HepG2 (cell line): ENCODE measurements at regions not wholly inside any gene's neighbourhood (a gene's known extent, or its start where the extent isn't known, plus 50 kb on each side); places are given as distances from the start of the nearest gene placed in this dataset.

Experiments
- ATAC-seq: fragments of 200-7000 bp; cut with Tn5 transposase; 3 replicates; pipeline ENCODE4 v1.9.1; 2020; ENCODE audit warnings: mild to moderate bottlenecking, moderate library complexity
- BruUV-seq: library from RNA; stranded (reverse); fragments of 400-500 nt; replicated peaks from 2 replicates; lab custom pipeline; 2021; lab: Mats Ljungman, UMichigan
- CTCF ChIA-PET: fragments of 300-600 bp; formaldehyde crosslinking; extraction: SDS; loops from one replicate; lab custom pipeline; 2021; ENCODE audit warnings: low total read pairs, inconsistent platforms, low intra/inter-chr PET ratio; lab: Yijun Ruan, JAX
- POLR2A ChIA-PET: fragments of 350-600 bp; sonication (Branson Sonifier 250); formaldehyde crosslinking; loops from one replicate; lab custom pipeline; 2020; ENCODE audit warnings: antibody characterized with exemption, inconsistent platforms; lab: Yijun Ruan, JAX
- DNase-seq: peaks from one replicate; pipeline ENCODE4 v3.0.0-alpha.2; 2015; ENCODE audit warnings: low spot score
- FAIRE-seq: peaks from 3 replicates; lab custom pipeline; 2011; peaks lifted over from hg19 to GRCh38; lab: Jason Lieb, UNC
- H2AFZ ChIP-seq: one replicate; pipeline ENCODE4 v1.6.1; 2011; ENCODE audit warnings: low read length, inconsistent platforms
- H3K27ac ChIP-seq: fragments of 300-600 bp; 3 replicates; pipeline ENCODE4 v1.8.0; 2011; ENCODE audit warnings: mixed run types, mild to moderate bottlenecking, mixed read lengths, low read length, inconsistent platforms; ENCODE audit not compliant: insufficient read depth; ENCODE audit errors: extremely low read length
- H3K27me3 ChIP-seq, 2 experiments: fragments of 200-600 bp in 1 of 2; 2 replicates in 1 of 2; 3 replicates in 1 of 2; pipeline versions ENCODE4 v1.6.0 to v1.8.0; 2011; ENCODE audit warnings: low read length in 2 of 2, mild to moderate bottlenecking in 2 of 2, moderate library complexity in 2 of 2, inconsistent platforms in 1 of 2; ENCODE audit not compliant: insufficient read depth in 2 of 2, control insufficient read depth in 1 of 2
- H3K36me3 ChIP-seq, 2 experiments: fragments of 200-600 bp in 1 of 2; replicated peaks in 1 of 2; 2 replicates in 1 of 2; 3 replicates in 1 of 2; pipeline versions ENCODE4 v1.5.1 to v1.8.0; 2011; ENCODE audit warnings: low read length in 2 of 2, inconsistent platforms in 1 of 2; ENCODE audit not compliant: insufficient read depth in 2 of 2, control insufficient read depth in 1 of 2
- H3K4me1 ChIP-seq: 2 replicates; pipeline ENCODE4 v1.5.1; 2012; ENCODE audit warnings: low read length, inconsistent platforms; ENCODE audit not compliant: insufficient read depth
- H3K4me2 ChIP-seq: 2 replicates; pipeline ENCODE4 v1.6.0; 2011; ENCODE audit warnings: low read depth, low read length, inconsistent platforms
- H3K4me3 ChIP-seq, 3 experiments: fragments of 200-600 bp in 1 of 3; sonication (generic), shearing (Covaris generic) in 1 of 3; replicated peaks in 1 of 3; 2 replicates each; pipeline ENCODE4 v1.5.1; 2011 to 2016; ENCODE audit warnings: low read length in 3 of 3, inconsistent platforms in 2 of 3, low read depth in 2 of 3, mild to moderate bottlenecking in 2 of 3, control low read depth in 1 of 3, mixed read lengths in 1 of 3; ENCODE audit not compliant: insufficient read depth in 1 of 3
- H3K79me2 ChIP-seq: one replicate; pipeline ENCODE4 v1.6.1; 2011; ENCODE audit warnings: low read length, inconsistent platforms; ENCODE audit not compliant: insufficient read depth
- H3K9ac ChIP-seq: 2 replicates; pipeline ENCODE4 v1.6.0; 2011; ENCODE audit warnings: mild to moderate bottlenecking, low read depth, low read length, inconsistent platforms; ENCODE audit not compliant: insufficient read depth
- H3K9me3 ChIP-seq: 2 replicates; pipeline ENCODE4 v1.5.1; 2012; ENCODE audit warnings: mild to moderate bottlenecking, low read length
- H4K20me1 ChIP-seq: 2 replicates; pipeline ENCODE4 v1.6.0; 2011; ENCODE audit warnings: inconsistent platforms, mild to moderate bottlenecking, low read length, moderate library complexity; ENCODE audit not compliant: insufficient read depth
- CBX5 ChIP-seq: sonication (generic); formaldehyde crosslinking; IDR thresholded peaks from 2 replicates; pipeline ENCODE4 v1.4.0; 2020; ENCODE audit warnings: missing genetic modification reagents, borderline replicate concordance
- PLRG1 ChIP-seq: fragments of 450-650 bp; conservative IDR thresholded peaks from 2 replicates; pipeline ENCODE4 v1.6.1; 2016
- TBX3 ChIP-seq: fragments of 450-650 bp; IDR thresholded peaks from 2 replicates; pipeline ENCODE4 v1.6.1; 2017; ENCODE audit warnings: antibody characterized with exemption, mild to moderate bottlenecking, inconsistent platforms, borderline replicate concordance
- TOPORS ChIP-seq: sonication (generic); formaldehyde crosslinking; IDR thresholded peaks from 2 replicates; pipeline ENCODE4 v1.8.0; 2023; ENCODE audit warnings: mild to moderate bottlenecking, missing genetic modification reagents
- ZBTB3 ChIP-seq: sonication (generic); formaldehyde crosslinking; IDR thresholded peaks from 2 replicates; pipeline ENCODE4 v1.4.0; 2020; ENCODE audit warnings: low read depth, mild to moderate bottlenecking, moderate library complexity, missing genetic modification reagents, borderline replicate concordance
- ZNF282 ChIP-seq: fragments of 450-650 bp; IDR thresholded peaks from 2 replicates; pipeline ENCODE4 v1.6.1; 2018; ENCODE audit not compliant: partially characterized antibody
- ZNF660 ChIP-seq: sonication (generic); formaldehyde crosslinking; IDR thresholded peaks from 2 replicates; pipeline ENCODE4 v1.5.1; 2020; ENCODE audit warnings: mild to moderate bottlenecking, low read depth, missing genetic modification reagents, borderline replicate concordance
- ZNF768 ChIP-seq: sonication (generic); formaldehyde crosslinking; IDR thresholded peaks from 2 replicates; pipeline ENCODE4 v1.4.0; 2020; ENCODE audit warnings: missing genetic modification reagents
- WGBS: methylation state at CpG from one replicate; pipeline ENCODE4 v1.1.6; 2017; ENCODE audit warnings: low lambda C conversion rate; 5-methylcytosine and 5-hydroxymethylcytosine counted together
- in situ Hi-C: cut with HindIII; loops from 2 replicates; pipeline ENCODE4 v1.10.0; 2017; ENCODE audit warnings: low pct_unique_long_range_greater_than_20kb; ENCODE audit not compliant: extremely low pct_ligation_motif_present
- intact Hi-C: fragments of 100-400 bp; cut with micrococcal nuclease; formaldehyde crosslinking; loops from one replicate; pipeline ENCODE4 v1.10.0; 2022; ENCODE audit not compliant: unreplicated experiment
- TF ChIP-seq, protein P1 (sequence below): sonication (generic); formaldehyde crosslinking; IDR thresholded peaks from 2 replicates; pipeline ENCODE4 v1.5.1; 2020; ENCODE audit warnings: mild to moderate bottlenecking, moderate library complexity, missing genetic modification reagents
- TF ChIP-seq, protein P2 (sequence below): sonication (generic); formaldehyde crosslinking; IDR thresholded peaks from 2 replicates; pipeline ENCODE4 v1.4.0; 2020; ENCODE audit warnings: mild to moderate bottlenecking, low read depth, missing genetic modification reagents

DNA sequence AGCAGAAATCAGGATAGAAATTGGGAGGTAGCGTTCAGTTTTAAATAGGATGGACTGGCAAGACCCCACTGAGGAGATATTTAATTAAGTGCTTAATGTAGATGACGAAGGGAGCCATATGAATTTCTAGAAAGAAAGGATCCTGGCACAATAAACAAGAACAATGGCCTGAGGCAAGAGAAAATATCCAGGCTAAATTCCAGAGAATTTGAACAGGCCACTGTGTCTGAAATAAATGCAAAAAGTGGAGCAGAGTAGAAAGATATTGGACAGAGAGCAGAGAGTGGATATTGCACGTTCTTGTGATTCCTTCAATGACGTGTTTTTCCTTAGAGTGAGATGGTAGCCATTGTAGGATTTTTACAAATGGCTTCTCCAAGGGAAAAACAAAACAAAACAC, 1504.8 kb downstream of the C4orf33 start:
- no peak overlapping the region for H3K4me3 ChIP-seq
- no peaks in the 10 kb centered on the region for H3K36me3 ChIP-seq
- no peaks in the 10 kb centered on the region for H3K4me1 ChIP-seq
- DNase-seq = no peak
- 0% methylated on average over 4 of the region's 4 CpGs for WGBS
- ATAC-seq = no peak
- intact Hi-C loops (no loop called here), in situ Hi-C loops (no loop called here)
- ChIA-PET CTCF (no interaction called here), POLR2A (no interaction called here)
- no peaks in the 10 kb centered on the region for H4K20me1 ChIP-seq
- FAIRE-seq = no peak
- no TSS peak for BruUV-seq
- H3K9me3 ChIP-seq = no peaks in the 10 kb centered on the region
- H3K4me2 ChIP-seq = no peak overlapping the region
- no peak overlapping the region for H2AFZ ChIP-seq
- H3K27me3 ChIP-seq = no peaks in the 10 kb centered on the region; a peak in 1 of 5 replicates
- H3K79me2 ChIP-seq = no peaks in the 10 kb centered on the region
- no peak overlapping the region for H3K9ac ChIP-seq
- no peak overlapping the region for H3K27ac ChIP-seq
- TF ChIP-seq TBX3 = no peak
- TF ChIP-seq, protein P1, sequence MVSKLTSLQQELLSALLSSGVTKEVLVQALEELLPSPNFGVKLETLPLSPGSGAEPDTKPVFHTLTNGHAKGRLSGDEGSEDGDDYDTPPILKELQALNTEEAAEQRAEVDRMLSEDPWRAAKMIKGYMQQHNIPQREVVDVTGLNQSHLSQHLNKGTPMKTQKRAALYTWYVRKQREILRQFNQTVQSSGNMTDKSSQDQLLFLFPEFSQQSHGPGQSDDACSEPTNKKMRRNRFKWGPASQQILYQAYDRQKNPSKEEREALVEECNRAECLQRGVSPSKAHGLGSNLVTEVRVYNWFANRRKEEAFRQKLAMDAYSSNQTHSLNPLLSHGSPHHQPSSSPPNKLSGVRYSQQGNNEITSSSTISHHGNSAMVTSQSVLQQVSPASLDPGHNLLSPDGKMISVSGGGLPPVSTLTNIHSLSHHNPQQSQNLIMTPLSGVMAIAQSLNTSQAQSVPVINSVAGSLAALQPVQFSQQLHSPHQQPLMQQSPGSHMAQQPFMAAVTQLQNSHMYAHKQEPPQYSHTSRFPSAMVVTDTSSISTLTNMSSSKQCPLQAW (CRISPR knock-in tag) = no peak
- TF ChIP-seq CBX5 = no peak
- TF ChIP-seq PLRG1 = no peak
- no peak for TF ChIP-seq ZNF660 (CRISPR knock-in tag)
- no peak for TF ChIP-seq ZNF768 (CRISPR knock-in tag)
- no peak for TF ChIP-seq TOPORS (CRISPR knock-in tag)
- TF ChIP-seq, protein P2, sequence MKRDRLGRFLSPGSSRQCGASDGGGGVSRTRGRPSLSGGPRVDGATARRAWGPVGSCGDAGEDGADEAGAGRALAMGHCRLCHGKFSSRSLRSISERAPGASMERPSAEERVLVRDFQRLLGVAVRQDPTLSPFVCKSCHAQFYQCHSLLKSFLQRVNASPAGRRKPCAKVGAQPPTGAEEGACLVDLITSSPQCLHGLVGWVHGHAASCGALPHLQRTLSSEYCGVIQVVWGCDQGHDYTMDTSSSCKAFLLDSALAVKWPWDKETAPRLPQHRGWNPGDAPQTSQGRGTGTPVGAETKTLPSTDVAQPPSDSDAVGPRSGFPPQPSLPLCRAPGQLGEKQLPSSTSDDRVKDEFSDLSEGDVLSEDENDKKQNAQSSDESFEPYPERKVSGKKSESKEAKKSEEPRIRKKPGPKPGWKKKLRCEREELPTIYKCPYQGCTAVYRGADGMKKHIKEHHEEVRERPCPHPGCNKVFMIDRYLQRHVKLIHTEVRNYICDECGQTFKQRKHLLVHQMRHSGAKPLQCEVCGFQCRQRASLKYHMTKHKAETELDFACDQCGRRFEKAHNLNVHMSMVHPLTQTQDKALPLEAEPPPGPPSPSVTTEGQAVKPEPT (CRISPR knock-in tag) = no peak
- no peak for TF ChIP-seq ZBTB3 (CRISPR knock-in tag)
- TF ChIP-seq ZNF282 = no peak
- TF ChIP-seq, all 625 proteins: peak for 0
